MM.1S (cell line): ENCODE measurements at regions not wholly inside any gene's neighbourhood (a gene's known extent, or its start where the extent isn't known, plus 50 kb on each side); places are given as distances from the start of the nearest gene placed in this dataset.

Source experiments
- DNase-seq: peaks from one replicate; pipeline ENCODE4 v3.0.0-alpha.2; 2015
- H2AFZ ChIP-seq: fragments of 300-600 bp; sonication (generic); 2 replicates; pipeline ENCODE4 v1.6.0; 2016; ENCODE audit warnings: antibody characterized with exemption, low read length
- H3F3A ChIP-seq: fragments of 300-600 bp; sonication (generic); 2 replicates; pipeline ENCODE4 v1.6.1; 2016; ENCODE audit warnings: mild to moderate bottlenecking, antibody characterized with exemption, low read length, moderate library complexity, mixed read lengths; ENCODE audit not compliant: insufficient read depth
- H3K27ac ChIP-seq: fragments of 300-600 bp; sonication (generic); 2 replicates; pipeline ENCODE4 v1.5.1; 2016; ENCODE audit warnings: mild to moderate bottlenecking, low read length
- H3K27me3 ChIP-seq: fragments of 300-600 bp; sonication (generic); replicated peaks from 2 replicates; pipeline ENCODE4 v1.6.0; 2016; ENCODE audit warnings: low read length; ENCODE audit not compliant: insufficient read depth
- H3K36me3 ChIP-seq: fragments of 300-600 bp; sonication (generic); replicated peaks from 2 replicates; pipeline ENCODE4 v1.6.1; 2016; ENCODE audit warnings: mild to moderate bottlenecking, low read length, mixed read lengths; ENCODE audit not compliant: insufficient read depth
- H3K4me1 ChIP-seq: fragments of 300-600 bp; sonication (generic); 2 replicates; pipeline ENCODE4 v1.6.1; 2016; ENCODE audit warnings: low read length, mixed read lengths
- H3K4me2 ChIP-seq: fragments of 300-600 bp; sonication (generic); 2 replicates; pipeline ENCODE4 v1.6.0; 2016; ENCODE audit warnings: low read depth, low read length
- H3K4me3 ChIP-seq: fragments of 300-600 bp; sonication (generic); 2 replicates; pipeline ENCODE4 v1.5.1; 2016; ENCODE audit warnings: low read length, mixed read lengths
- H3K79me2 ChIP-seq: fragments of 300-600 bp; sonication (generic); 2 replicates; pipeline ENCODE4 v1.6.1; 2016; ENCODE audit warnings: mixed run types, low read length, mixed read lengths
- H3K9ac ChIP-seq: fragments of 300-600 bp; sonication (generic); 2 replicates; pipeline ENCODE4 v1.6.1; 2016; ENCODE audit warnings: low read length, mixed read lengths
- H3K9me2 ChIP-seq: fragments of 300-600 bp; sonication (generic); replicated peaks from 2 replicates; pipeline ENCODE4 v1.6.1; 2016; ENCODE audit warnings: mild to moderate bottlenecking, low read length, mixed read lengths; ENCODE audit not compliant: insufficient read depth
- H3K9me3 ChIP-seq: fragments of 300-600 bp; sonication (generic); replicated peaks from 2 replicates; pipeline ENCODE4 v1.6.1; 2016; ENCODE audit warnings: mild to moderate bottlenecking, low read length, mixed read lengths; ENCODE audit not compliant: insufficient read depth
- H4K20me1 ChIP-seq: fragments of 300-600 bp; sonication (generic); 2 replicates; pipeline ENCODE4 v1.6.1; 2016; ENCODE audit warnings: mild to moderate bottlenecking, low read length, moderate library complexity, mixed read lengths; ENCODE audit not compliant: insufficient read depth
- CTCF ChIP-seq: fragments of 300-600 bp; sonication (generic); IDR thresholded peaks from 2 replicates; pipeline ENCODE4 v1.5.1; 2016; ENCODE audit warnings: antibody characterized with exemption, low read length, mixed read lengths
- EZH2 ChIP-seq: fragments of 300-600 bp; sonication (generic); optimal IDR thresholded peaks from 2 replicates; pipeline ENCODE3; 2017; ENCODE audit warnings: low read depth, mild to moderate bottlenecking, antibody characterized with exemption, low read length, mixed read lengths
- EZH2phosphoT487 ChIP-seq: fragments of 300-600 bp; sonication (generic); IDR thresholded peaks from 2 replicates; pipeline ENCODE4 v1.6.1; 2018; ENCODE audit warnings: antibody characterized with exemption, low read length

DNA sequence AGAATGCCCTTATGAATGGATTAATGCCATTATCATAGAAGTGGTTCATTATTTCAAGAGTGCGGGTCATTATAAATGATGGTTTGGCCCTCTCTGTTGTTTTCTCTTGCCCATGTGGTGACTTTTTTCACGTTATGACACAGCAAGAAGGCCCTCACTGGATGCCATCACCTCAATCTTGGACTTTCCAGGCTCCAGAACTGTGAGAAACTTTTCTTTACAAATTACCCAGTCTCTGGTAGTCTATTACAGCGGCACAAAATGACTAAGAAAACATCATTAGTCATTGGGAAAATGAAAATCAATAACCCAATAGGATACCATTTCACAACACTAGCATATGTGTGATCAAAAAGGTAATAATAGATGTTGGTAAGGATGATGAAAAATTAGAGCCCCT lies 119.0 kb upstream of the LPP start:
- Histone ChIP-seq H3K9ac (no peak overlapping the region), H3K27ac (no peak overlapping the region), H3K4me3 (no peak overlapping the region), H3K4me2 (no peak overlapping the region), H3K9me2 (no peaks in the 10 kb centered on the region), H3K79me2 (no peaks in the 10 kb centered on the region), H3K27me3 (no peaks in the 10 kb centered on the region), H3K36me3 (no peaks in the 10 kb centered on the region), H4K20me1 (no peaks in the 10 kb centered on the region), H3K9me3 (no peaks in the 10 kb centered on the region), H2AFZ (no peak overlapping the region), H3K4me1 (no peaks in the 10 kb centered on the region), H3F3A (no peaks in the 10 kb centered on the region)
- TF ChIP-seq EZH2: no peak
- no peak for TF ChIP-seq EZH2phosphoT487
- TF ChIP-seq CTCF: no peak
- no peak for DNase-seq

DNA sequence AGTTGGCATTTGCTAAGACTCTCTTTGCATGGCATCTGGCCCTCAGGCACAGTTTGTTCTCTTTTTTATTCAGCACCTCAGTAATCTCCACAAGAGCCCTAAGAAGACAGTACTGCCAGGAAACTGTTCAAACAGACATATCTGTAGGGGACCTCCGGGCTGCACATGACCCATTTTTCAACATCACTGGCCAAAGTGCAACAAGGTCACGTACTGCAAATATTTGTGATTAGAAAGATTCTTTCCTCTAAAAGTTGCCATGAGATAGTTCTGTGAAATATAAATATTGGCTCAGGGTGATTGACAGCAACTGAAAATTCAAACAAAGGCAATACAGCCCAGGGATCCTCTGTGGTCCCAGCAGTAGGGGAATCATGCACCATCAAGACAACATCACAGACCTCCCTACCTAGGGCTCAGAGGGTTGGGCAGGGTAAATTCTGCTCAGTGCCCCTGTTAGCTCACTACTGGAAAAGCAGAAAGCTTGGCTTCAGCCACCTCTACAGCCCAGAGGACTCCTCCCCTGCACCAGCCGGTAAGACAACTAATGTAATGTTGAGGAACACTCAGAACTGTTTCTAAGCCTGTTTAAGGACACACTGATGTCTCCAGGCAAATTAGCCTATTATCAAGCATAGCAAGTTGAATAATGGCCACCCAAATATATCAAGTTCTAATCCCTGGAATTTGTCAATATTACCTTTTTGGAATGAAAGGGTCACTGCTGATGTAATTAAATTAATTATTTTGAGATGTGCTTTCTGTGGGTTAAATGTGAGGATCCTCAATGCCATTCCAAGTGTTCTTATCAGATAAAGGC lies 117.4 kb upstream of the LPP start:
- Histone ChIP-seq H4K20me1 (no peaks in the 10 kb centered on the region), H3K4me1 (no peaks in the 10 kb centered on the region), H3K27me3 (no peaks in the 10 kb centered on the region), H3K4me3 (no peak overlapping the region), H3K79me2 (no peaks in the 10 kb centered on the region), H3K9ac (no peak overlapping the region), H3K27ac (no peak overlapping the region), H3K9me2 (no peaks in the 10 kb centered on the region), H3K9me3 (no peaks in the 10 kb centered on the region), H3F3A (no peaks in the 10 kb centered on the region), H3K4me2 (no peak overlapping the region), H2AFZ (no peak overlapping the region), H3K36me3 (no peaks in the 10 kb centered on the region)
- TF ChIP-seq EZH2 (no peak), EZH2phosphoT487 (no peak), CTCF (no peak)
- DNase-seq: no peak

DNA sequence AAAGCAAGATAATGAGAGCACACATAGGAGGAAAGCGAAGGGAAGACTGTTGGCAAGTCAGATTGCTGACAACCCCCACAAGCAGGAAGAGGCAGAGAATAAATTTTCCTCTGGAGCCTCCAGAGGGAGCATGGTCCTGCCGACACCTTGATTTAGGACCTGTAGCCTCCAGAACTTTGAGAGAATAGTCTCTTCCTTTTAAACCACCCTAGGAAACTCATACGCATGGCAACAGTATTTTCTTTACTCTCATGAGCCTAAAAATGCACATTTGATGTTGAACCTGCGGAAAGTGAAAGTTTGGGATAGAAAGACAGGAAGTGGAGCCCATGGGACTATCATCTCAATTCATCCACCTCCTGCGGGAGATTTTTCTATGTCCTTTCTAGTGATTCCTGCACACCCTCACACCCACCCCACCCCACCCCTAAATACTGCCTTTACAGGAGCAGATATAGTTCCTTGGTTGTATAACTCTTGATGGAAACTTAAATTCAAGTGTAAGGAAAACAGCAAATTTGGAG lies 116.7 kb upstream of the LPP start:
- no peak overlapping the region for H3K9ac ChIP-seq
- no peak for TF ChIP-seq EZH2phosphoT487
- no peak for TF ChIP-seq EZH2
- no peak for TF ChIP-seq CTCF
- no peaks in the 10 kb centered on the region for H4K20me1 ChIP-seq
- no peak overlapping the region for H3K4me2 ChIP-seq
- no peaks in the 10 kb centered on the region for H3K9me2 ChIP-seq
- H3K9me3 ChIP-seq: no peaks in the 10 kb centered on the region
- no peak overlapping the region for H3K27ac ChIP-seq
- no peaks in the 10 kb centered on the region for H3K4me1 ChIP-seq
- no peak overlapping the region for H2AFZ ChIP-seq
- H3F3A ChIP-seq: no peaks in the 10 kb centered on the region
- no peaks in the 10 kb centered on the region for H3K79me2 ChIP-seq
- no peak overlapping the region for H3K4me3 ChIP-seq
- H3K36me3 ChIP-seq: no peaks in the 10 kb centered on the region
- no peaks in the 10 kb centered on the region for H3K27me3 ChIP-seq
- DNase-seq: no peak
